ENCODE measurements at regions not wholly inside any gene's neighbourhood (a gene's known extent, or its start where the extent isn't known, plus 50 kb on each side); places are given as distances from the start of the nearest gene placed in this dataset.

DNA sequence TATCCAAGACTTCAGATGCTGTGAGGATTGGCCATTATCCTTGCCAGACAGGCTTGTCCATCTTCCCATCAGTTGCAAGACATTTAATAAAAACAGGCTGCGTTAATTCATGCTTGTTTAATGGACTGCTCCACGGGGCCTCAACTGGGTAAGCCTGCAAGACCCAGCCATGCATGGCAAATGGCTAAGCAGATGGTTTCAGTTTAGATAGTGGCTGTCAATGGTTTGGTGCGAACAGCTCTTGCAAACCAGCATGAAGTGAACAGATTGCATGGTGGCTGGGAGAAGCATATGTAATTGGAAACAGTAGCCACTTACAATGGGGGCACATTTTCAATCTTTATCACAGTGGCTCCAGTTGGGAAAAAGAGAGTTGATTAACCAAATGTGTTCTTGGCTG, 628.2 kb upstream of the KLF4 start:
- H3K4me1 Mint-ChIP-seq, result no peaks in the 10 kb centered on the region
- H3K4me3 Mint-ChIP-seq, result no peak overlapping the region
- POLR2A ChIA-PET, result no interaction called here
- no peaks in the 10 kb centered on the region for H3K36me3 Mint-ChIP-seq
- no peak overlapping the region for H3K27ac Mint-ChIP-seq
- DNase-seq, result no peak
- peaks cover 0 to 2% (median 0%) of the 10 kb centered on the region in 5 donors for H3K27me3 Mint-ChIP-seq
- ATAC-seq, result no peak
- peaks cover 0 to 9% (median 0%) of the 10 kb centered on the region in 9 donors for H3K9me3 Mint-ChIP-seq

- DNase-seq (no peak), ATAC-seq (no peak)
- H3K27ac Mint-ChIP-seq, result no peak overlapping the region
- H3K36me3 Mint-ChIP-seq, result no peaks in the 10 kb centered on the region
- no peak overlapping the region for H3K4me3 Mint-ChIP-seq
- H3K4me1 Mint-ChIP-seq, result no peaks in the 10 kb centered on the region
- H3K9me3 Mint-ChIP-seq, result peaks cover 0 to 9% (median 0%) of the 10 kb centered on the region in 9 donors
- H3K27me3 Mint-ChIP-seq, result peaks cover 0 to 2% (median 0%) of the 10 kb centered on the region in 5 donors
- POLR2A ChIA-PET, result no interaction called here
Measured at GRCh38 chr9:108117306-108117705, 627.7 kb upstream of the KLF4 start.

DNA sequence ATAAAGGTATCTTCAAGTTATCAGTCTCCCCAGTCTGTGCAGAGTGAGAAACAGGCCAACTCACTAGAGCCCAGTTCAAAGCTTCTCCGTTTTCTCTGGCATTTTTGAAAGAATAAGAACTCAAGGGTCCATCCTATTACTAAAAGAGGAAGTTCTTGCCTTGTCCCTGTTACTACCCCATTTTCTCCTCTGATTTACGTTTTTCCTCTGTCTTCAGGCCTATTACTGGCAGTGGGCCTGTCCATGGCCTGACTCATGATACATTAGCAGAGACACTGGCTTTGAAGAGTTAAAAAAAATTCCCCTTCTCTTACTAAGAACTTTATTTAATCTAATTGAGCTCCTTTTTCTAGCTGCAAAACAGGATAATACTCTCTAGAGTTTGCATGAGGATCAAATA, 624.0 kb upstream of the KLF4 start:
- H3K27me3 Mint-ChIP-seq, result peaks cover 0 to 2% (median 0%) of the 10 kb centered on the region in 5 donors
- DNase-seq (no peak), ATAC-seq (no peak)
- H3K36me3 Mint-ChIP-seq, result no peaks in the 10 kb centered on the region
- H3K4me3 Mint-ChIP-seq, result no peak overlapping the region
- H3K4me1 Mint-ChIP-seq, result no peaks in the 10 kb centered on the region
- no peak overlapping the region for H3K27ac Mint-ChIP-seq
- POLR2A ChIA-PET, result no interaction called here
- peaks cover 0 to 7% (median 2%) of the 10 kb centered on the region in 9 donors for H3K9me3 Mint-ChIP-seq

- no peaks in the 10 kb centered on the region for H3K36me3 Mint-ChIP-seq
- H3K27ac Mint-ChIP-seq, result no peak overlapping the region
- peaks cover 0 to 2% (median 0%) of the 10 kb centered on the region in 5 donors for H3K27me3 Mint-ChIP-seq
- H3K4me3 Mint-ChIP-seq, result no peak overlapping the region
- no peak for ATAC-seq
- H3K4me1 Mint-ChIP-seq, result no peaks in the 10 kb centered on the region
- DNase-seq, result no peak
- POLR2A ChIA-PET, result no interaction called here
- H3K9me3 Mint-ChIP-seq, result peaks cover 0 to 5% (median 1%) of the 10 kb centered on the region in 9 donors
Measured at GRCh38 chr9:108109927-108110690, 620.5 kb upstream of the KLF4 start.

- H3K27ac Mint-ChIP-seq, result no peak overlapping the region
- no peaks in the 10 kb centered on the region for H3K4me1 Mint-ChIP-seq
- POLR2A ChIA-PET, result no interaction called here
- ATAC-seq (no peak), DNase-seq (no peak)
- H3K9me3 Mint-ChIP-seq, result peaks cover 0 to 5% (median 2%) of the 10 kb centered on the region in 9 donors
- H3K4me3 Mint-ChIP-seq, result no peak overlapping the region
- no peaks in the 10 kb centered on the region for H3K36me3 Mint-ChIP-seq
- H3K27me3 Mint-ChIP-seq, result peaks cover 0 to 4% (median 0%) of the 10 kb centered on the region in 5 donors
Measured at GRCh38 chr9:108108852-108109448, 619.4 kb upstream of the KLF4 start.

DNA sequence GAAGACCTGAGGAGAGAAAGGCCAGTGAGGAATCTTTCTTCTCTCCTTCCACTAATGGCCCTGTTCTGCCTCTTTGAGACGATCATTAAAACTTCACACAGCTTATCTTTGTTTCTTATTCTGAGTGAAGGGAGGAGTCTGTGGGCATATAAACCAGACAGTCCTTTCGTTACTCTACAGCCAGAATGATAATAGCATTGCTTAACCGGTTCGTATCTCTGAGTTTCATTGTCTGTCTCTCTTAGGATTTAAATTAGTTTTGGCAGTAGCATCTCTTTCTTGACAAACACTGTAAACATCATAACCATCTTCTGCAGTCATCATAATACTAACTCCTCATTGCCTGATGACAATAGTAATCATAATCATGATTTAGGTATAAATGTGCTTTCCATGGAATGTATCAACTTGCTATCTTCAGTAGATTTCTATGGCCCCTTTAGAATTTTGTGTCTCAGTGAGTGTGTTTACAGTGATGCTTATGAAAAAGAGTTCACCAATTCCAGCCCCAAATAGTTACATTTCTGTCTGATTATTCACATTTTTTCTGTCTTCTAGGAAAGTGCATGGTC, 618.8 kb upstream of the KLF4 start:
- DNase-seq (no peak), ATAC-seq (no peak)
- no peak overlapping the region for H3K4me3 Mint-ChIP-seq
- H3K27ac Mint-ChIP-seq, result no peak overlapping the region
- POLR2A ChIA-PET, result no interaction called here
- H3K9me3 Mint-ChIP-seq, result peaks cover 0 to 5% (median 2%) of the 10 kb centered on the region in 9 donors
- H3K27me3 Mint-ChIP-seq, result peaks cover 0 to 4% (median 0%) of the 10 kb centered on the region in 5 donors
- no peaks in the 10 kb centered on the region for H3K36me3 Mint-ChIP-seq
- no peaks in the 10 kb centered on the region for H3K4me1 Mint-ChIP-seq

- Mint-ChIP-seq H3K4me1 (no peaks in the 10 kb centered on the region), H3K27ac (no peak overlapping the region), H3K27me3 (peaks cover 0 to 16% (median 5%) of the 10 kb centered on the region in 5 donors), H3K36me3 (no peaks in the 10 kb centered on the region), H3K4me3 (no peak overlapping the region), H3K9me3 (peaks cover 0 to 8% (median 4%) of the 10 kb centered on the region in 9 donors)
- DNase-seq (no peak), ATAC-seq (no peak)
- POLR2A ChIA-PET, result no interaction called here
Measured at GRCh38 chr9:108105885-108106284, 616.3 kb upstream of the KLF4 start.

DNA sequence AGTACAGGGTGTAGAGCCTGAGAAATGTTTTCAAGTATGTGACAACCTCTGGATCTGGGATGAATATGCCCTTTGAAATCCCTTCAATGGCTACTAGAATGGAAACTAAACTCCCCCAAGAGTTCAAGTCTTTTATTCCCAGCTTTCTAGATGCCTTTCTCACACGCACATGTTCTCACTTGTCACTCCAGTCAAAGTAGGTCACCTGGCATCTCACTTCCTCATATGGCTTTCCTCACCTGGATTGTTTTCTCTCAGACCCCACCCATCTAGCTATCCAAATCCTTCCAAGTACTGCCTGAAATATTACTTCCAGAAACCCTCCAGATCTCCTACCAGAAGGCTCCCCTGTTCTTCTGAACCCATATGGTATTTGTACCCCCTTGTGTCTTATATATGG, 615.4 kb upstream of the KLF4 start:
- no peak for ATAC-seq
- Mint-ChIP-seq H3K4me1 (no peaks in the 10 kb centered on the region), H3K36me3 (no peaks in the 10 kb centered on the region), H3K9me3 (peaks cover 0 to 10% (median 4%) of the 10 kb centered on the region in 9 donors), H3K4me3 (no peak overlapping the region), H3K27me3 (peaks cover 0 to 25% (median 10%) of the 10 kb centered on the region in 5 donors), H3K27ac (no peak overlapping the region)
- DNase-seq, result no peak
- POLR2A ChIA-PET, result no interaction called here

GRCh38 chr9:108103046-108103693, 613.6 kb upstream of the KLF4 start:
- Mint-ChIP-seq H3K27ac (no peak overlapping the region), H3K36me3 (no peaks in the 10 kb centered on the region), H3K4me3 (no peak overlapping the region), H3K9me3 (peaks cover 0 to 11% (median 4%) of the 10 kb centered on the region in 9 donors), H3K27me3 (peaks cover 0 to 30% (median 10%) of the 10 kb centered on the region in 5 donors), H3K4me1 (no peaks in the 10 kb centered on the region)
- ATAC-seq (no peak), DNase-seq (no peak)
- POLR2A ChIA-PET, result interaction anchor here (0.6 kb wide), 1 partner anchor 24 kb away, joined by 4 read pairs; no protein-coding TSS in a partner anchor

DNA sequence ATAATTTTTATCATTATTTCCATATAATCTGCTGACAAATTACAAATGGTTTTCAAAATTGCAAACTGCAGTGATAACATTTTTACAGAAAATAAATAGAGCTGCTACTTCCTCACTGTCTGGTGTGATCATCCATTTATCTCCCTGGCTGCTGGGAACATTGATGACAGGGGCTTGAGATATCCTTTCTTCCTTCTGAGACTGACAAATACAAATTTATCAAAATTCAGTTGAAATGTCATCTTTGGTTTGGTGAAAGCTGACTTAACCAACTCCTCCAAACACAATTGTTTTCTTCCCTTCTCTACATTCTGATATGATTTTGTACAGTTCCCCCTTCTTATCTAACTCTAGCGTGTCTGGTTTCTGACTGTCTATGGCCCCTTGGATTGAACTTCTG, 611.8 kb upstream of the KLF4 start:
- Mint-ChIP-seq H3K4me1 (no peaks in the 10 kb centered on the region), H3K27me3 (peaks cover 0 to 30% (median 10%) of the 10 kb centered on the region in 5 donors), H3K27ac (no peak overlapping the region), H3K36me3 (no peaks in the 10 kb centered on the region), H3K9me3 (peaks cover 0 to 15% (median 3%) of the 10 kb centered on the region in 9 donors), H3K4me3 (no peak overlapping the region)
- DNase-seq (no peak), ATAC-seq (no peak)
- POLR2A ChIA-PET, result no interaction called here

- Mint-ChIP-seq H3K9me3 (peaks cover 0 to 15% (median 3%) of the 10 kb centered on the region in 9 donors), H3K4me1 (no peaks in the 10 kb centered on the region), H3K36me3 (no peaks in the 10 kb centered on the region), H3K27ac (no peak overlapping the region), H3K4me3 (no peak overlapping the region), H3K27me3 (peaks cover 0 to 30% (median 10%) of the 10 kb centered on the region in 5 donors)
- POLR2A ChIA-PET, result no interaction called here
- ATAC-seq, result no peak
- no peak for DNase-seq
Measured at GRCh38 chr9:108100571-108100970, 611.0 kb upstream of the KLF4 start.

DNA sequence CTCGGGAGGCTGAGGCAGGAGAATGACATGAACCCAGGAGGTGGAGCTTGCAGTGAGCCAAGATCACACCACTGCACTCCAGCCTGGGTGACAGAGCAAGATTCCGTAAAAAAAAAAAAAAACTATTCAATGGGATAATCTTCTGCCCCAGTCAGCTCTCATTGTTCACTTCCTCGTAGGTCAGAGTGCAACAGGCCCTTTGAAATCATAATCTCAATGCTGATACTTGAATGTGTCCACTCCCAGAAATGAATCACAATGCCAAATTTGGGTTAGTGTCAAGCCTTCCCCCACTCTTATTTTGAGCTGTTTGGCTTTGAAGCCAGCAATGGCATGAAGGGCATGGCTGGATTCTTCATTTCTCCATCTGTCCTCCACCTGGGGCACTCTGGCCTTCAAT, 610.3 kb upstream of the KLF4 start:
- DNase-seq (no peak), ATAC-seq (no peak)
- POLR2A ChIA-PET, result no interaction called here
- Mint-ChIP-seq H3K4me3 (no peak overlapping the region), H3K27me3 (peaks cover 0 to 30% (median 7%) of the 10 kb centered on the region in 5 donors), H3K36me3 (no peaks in the 10 kb centered on the region), H3K27ac (no peak overlapping the region), H3K4me1 (no peaks in the 10 kb centered on the region), H3K9me3 (peaks cover 0 to 12% (median 3%) of the 10 kb centered on the region in 9 donors)

GRCh38 chr9:108095496-108095895, 605.9 kb upstream of the KLF4 start:
- Mint-ChIP-seq H3K27me3 (peaks cover 0 to 10% (median 2%) of the 10 kb centered on the region in 5 donors), H3K36me3 (peaks cover 0 to 4% (median 0%) of the 10 kb centered on the region in 3 donors), H3K4me3 (no peak overlapping the region), H3K9me3 (peaks cover 0 to 13% (median 3%) of the 10 kb centered on the region in 9 donors), H3K4me1 (no peaks in the 10 kb centered on the region), H3K27ac (no peak overlapping the region)
- ATAC-seq (no peak), DNase-seq (no peak)
- POLR2A ChIA-PET, result no interaction called here
